IPS-NIHi11 (cell line): ENCODE measurements at regions not wholly inside any gene's neighbourhood (a gene's known extent, or its start where the extent isn't known, plus 50 kb on each side); places are given as distances from the start of the nearest gene placed in this dataset.
A peak's percentile ranks its signal among the peaks of the same experiment; 100 is the strongest.

Experiments
- DNase-seq: peaks from one replicate; pipeline ENCODE4 v3.0.0; 2012; ENCODE audit warnings: mixed read lengths, low spot score

- no peak for DNase-seq
Measured at GRCh38 chr2:235170016-235170415, 218.2 kb downstream of the SH3BP4 start.

DNA sequence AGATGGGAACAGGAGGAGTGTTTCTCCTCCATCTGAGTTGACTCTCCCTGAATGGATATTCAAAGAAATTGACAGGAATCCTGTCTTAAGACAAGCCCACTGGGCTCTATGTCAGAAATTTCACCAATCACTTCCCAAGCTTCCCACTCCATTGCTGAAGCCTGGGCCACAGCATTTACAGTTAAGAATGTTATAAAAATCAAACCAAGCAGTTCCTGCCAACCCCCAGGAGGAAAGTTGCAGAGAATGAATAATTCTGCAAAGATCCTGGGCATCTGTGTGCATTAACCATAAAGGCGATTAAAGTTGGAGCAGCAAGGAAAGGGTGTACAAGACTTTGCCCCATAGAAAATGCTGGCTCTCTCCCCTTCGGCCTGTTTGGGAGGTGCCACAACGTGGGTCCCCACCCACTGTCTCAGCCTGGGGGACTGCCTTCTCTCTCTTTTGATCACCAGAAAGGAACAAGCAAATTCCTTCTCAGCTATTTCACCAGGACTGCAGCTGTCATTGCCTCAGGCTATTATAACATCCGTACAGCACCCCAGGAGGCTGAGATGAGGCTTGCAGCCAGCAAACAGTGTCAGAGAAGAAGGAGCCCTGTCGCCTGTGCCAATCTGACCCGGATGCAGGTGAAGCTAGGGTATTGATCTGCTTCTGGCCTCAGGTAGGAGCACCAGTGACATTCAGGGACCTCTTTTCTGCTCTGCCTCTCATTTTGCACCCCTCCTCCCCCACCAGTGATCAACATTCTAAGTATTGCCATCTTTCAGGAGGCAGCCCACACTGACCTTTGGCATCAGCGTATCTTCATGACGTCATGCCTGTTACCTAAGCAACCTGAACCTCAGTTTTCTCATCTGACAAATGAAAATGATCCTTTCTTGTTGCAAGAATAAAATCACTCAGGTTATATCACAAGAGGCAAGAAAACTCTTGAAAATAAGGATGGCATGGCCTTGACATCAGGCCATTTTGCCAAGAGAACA, 219.0 kb downstream of the SH3BP4 start:
- peak; percentile 65 for DNase-seq

GRCh38 chr2:235171550-235172031, 219.8 kb downstream of the SH3BP4 start:
- DNase-seq = no peak

DNA sequence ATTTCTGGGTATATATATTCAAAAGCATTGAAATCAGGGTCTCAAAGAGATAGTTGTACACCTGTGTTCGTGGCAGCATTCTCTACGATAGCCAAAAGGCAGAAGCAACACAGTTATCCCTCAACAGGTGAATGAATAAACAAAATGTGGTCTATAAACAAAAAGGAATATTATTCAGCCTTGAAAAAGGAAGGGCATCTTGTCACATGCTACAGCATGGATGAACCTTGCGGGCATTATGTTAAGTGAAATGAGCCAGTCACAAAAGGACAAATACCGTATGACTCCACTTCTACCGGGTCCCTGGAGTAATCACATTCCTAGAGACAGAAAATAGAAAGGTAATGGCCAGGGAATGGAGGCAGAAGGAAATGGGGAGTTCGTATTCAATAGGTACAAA, 228.8 kb downstream of the SH3BP4 start:
- DNase-seq = no peak

- DNase-seq = no peak
Measured at GRCh38 chr2:235183786-235184185, 232.0 kb downstream of the SH3BP4 start.

GRCh38 chr2:235187806-235188205, 236.0 kb downstream of the SH3BP4 start:
- DNase-seq = no peak

- no peak for DNase-seq
Measured at GRCh38 chr2:235191486-235191885, 239.7 kb downstream of the SH3BP4 start.

- no peak for DNase-seq
Measured at GRCh38 chr2:235191978-235192377, 240.2 kb downstream of the SH3BP4 start.

DNA sequence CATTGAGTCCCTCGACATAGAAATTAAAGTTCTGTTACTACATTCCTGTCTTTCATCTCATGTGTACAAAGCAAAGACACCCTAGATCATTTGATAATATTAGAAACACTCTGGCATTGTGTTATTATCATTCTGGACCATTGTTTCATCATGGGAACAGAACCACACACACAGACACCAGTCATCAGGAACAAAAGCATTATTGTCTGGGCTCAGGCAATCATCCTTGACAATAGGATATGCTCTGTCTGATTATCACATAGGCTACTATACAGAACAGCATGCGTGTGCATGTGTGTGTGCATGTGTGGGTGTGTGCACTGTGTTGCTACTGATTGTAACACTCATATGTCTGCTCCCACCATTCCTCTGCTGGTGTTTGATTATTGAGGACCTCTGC, 242.5 kb downstream of the SH3BP4 start:
- no peak for DNase-seq

DNA sequence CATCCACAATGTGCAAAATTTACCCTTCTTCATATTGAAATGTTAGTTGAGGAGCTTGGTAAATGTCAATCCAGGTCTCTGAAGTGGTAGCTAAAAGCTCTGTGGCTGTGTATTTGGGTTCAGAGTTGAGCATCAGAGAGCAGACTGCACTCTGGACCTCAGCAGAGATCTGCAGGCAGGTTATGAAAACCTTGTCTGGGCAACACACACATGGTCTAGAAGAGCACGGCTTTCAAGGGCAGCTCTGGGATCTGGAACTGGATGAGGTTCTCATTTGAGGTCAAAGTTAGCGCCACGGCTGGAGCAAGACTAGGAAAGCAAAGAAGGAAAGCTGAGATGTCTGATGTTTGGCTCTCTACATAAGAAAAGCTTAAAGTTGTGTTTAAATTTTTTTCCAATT, 243.0 kb downstream of the SH3BP4 start:
- no peak for DNase-seq

GRCh38 chr2:235195921-235196320, 244.1 kb downstream of the SH3BP4 start:
- DNase-seq = no peak

DNA sequence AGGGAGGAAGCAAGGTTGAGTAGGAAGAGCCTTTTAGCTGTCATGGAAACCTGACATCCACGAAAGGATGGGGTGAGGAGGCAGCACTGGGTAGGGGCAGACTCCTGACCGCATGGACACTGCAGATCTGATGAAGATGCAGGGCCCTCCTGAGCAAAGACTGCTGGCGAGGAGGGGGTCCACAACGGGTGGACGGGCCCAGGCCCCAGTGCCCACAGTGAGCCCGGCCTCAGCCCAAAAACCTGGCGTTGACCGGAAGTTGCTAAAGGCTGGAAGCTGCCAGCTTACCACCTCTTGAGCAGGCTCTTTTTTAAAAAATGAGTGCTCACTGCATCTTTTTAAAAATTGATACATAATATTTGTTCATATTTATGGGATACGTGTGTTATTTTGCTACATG, 247.3 kb downstream of the SH3BP4 start:
- no peak for DNase-seq

GRCh38 chr2:235200216-235200615, 248.4 kb downstream of the SH3BP4 start:
- DNase-seq = no peak

GRCh38 chr2:235201756-235202155, 249.9 kb downstream of the SH3BP4 start:
- DNase-seq = no peak

- DNase-seq = no peak
Measured at GRCh38 chr2:235204948-235205347, 253.1 kb downstream of the SH3BP4 start.

GRCh38 chr2:235206399-235206798, 254.6 kb downstream of the SH3BP4 start:
- DNase-seq = no peak

DNA sequence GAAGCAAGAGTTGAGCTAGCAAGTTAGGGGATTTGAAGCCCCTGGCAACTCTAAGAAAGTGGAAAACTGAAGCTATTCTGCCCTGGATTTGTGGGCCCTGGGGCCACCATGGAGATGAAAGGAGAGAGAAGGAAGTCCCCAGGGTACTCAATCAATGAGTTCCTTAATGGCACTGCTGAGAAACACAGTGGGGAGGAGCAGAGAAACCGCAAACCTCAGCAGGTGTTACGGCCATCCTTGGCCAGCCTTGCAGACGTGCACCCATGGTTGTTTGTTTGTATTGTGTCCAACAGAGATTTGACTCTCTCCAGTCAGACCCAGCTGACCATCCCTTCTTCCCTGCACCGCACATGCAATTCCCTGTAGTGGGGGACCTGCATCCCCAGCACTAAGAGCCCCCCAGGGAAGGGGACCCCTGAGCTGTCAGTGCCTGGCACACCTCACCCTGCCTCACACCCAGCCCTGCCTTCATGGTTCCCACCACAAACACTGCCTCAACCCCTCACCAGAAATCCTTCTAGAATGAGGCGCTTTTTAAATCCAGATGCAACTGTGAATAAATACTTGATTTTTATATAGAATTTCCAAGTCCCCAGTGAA, 255.3 kb downstream of the SH3BP4 start:
- DNase-seq = no peak

DNA sequence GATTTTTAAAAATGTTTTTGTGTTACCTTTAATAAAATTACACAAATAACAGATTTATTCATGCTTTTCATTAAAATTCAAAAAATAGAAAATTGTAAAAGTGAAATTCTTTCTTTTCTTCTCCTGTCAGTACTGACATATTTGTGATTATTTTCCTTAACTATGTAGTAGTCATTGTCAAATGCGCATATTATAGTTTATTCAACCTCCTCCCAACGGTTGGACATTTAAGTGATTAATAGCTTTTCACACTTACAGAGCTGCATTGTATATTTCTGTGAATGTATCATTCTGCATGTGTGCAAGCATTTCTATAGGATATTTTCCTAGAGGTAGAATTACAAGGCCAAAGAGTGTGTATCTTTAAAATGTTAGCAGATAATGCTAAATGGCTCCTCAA, 259.2 kb downstream of the SH3BP4 start:
- no peak for DNase-seq

- no peak for DNase-seq
Measured at GRCh38 chr2:235212501-235213158, 260.8 kb downstream of the SH3BP4 start.

GRCh38 chr2:235215248-235215647, 263.4 kb downstream of the SH3BP4 start:
- no peak for DNase-seq

- DNase-seq = no peak
Measured at GRCh38 chr2:235216901-235217300, 265.1 kb downstream of the SH3BP4 start.

GRCh38 chr2:235217846-235218245, 266.0 kb downstream of the SH3BP4 start:
- no peak for DNase-seq

DNA sequence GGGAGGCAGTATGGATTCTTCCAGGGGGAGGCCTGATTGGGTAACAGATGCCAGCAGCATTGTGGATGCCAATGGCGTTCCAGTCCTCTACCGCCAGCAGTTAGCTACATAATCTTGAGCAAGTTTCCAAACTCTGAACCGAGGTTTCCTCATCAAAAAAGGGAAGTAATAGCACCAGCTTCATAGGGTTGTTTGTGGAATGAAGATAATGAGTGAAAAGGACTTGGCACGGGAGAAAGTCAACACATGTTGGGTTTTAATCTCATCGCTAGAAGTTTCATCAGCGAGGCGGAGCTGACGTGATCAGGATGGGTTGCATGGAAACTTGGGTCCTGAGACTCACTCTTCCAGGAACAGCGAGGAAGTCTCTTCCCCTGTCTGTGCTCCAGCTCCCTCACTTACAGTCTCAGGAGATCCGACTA, 266.7 kb downstream of the SH3BP4 start:
- no peak for DNase-seq
